K562 (cell line): ENCODE measurements at regions not wholly inside any gene's neighbourhood (a gene's known extent, or its start where the extent isn't known, plus 50 kb on each side); places are given as distances from the start of the nearest gene placed in this dataset.

Experiments
- ATAC-seq: fragments of 200-7000 bp; cut with Tn5 transposase; 3 replicates; pipeline ENCODE4 v1.9.1; 2020; ENCODE audit warnings: moderate library complexity
- BruUV-seq: library from RNA; stranded (reverse); fragments of 400-500 nt; replicated peaks from 2 replicates; lab custom pipeline; 2021; lab: Mats Ljungman, UMichigan
- CTCF ChIA-PET: fragments of 300-600 bp; formaldehyde crosslinking; extraction: SDS; loops from one replicate; lab custom pipeline; 2021; ENCODE audit warnings: low intra/inter-chr PET ratio; lab: Yijun Ruan, JAX
- POLR2A ChIA-PET: fragments of 300-600, 350-650 bp; sonication (Branson Sonifier 250); formaldehyde crosslinking; extraction: SDS; loops from one replicate; lab custom pipeline; 2021; ENCODE audit warnings: antibody characterized with exemption, inconsistent platforms; lab: Yijun Ruan, JAX
- DNase-seq, 4 experiments: peaks; one replicate each; pipeline versions ENCODE4 v3.0.0 to v3.0.0-alpha.2; 2011 to 2018; ENCODE audit warnings: low spot score in 3 of 4, mixed read lengths in 3 of 4; ENCODE audit errors: extremely low read depth in 1 of 4
- FAIRE-seq: peaks from 2 replicates; lab custom pipeline; 2011; peaks lifted over from hg19 to GRCh38; lab: Jason Lieb, UNC
- H2AFZ ChIP-seq: 2 replicates; pipeline ENCODE4 v1.6.0; 2011; ENCODE audit warnings: low read depth, low read length, control low read depth, inconsistent platforms
- H3K27ac ChIP-seq: fragments of 200-600 bp; 3 replicates; pipeline ENCODE4 v1.8.0; 2011; ENCODE audit warnings: low read depth, mild to moderate bottlenecking, control low read depth, inconsistent platforms, low read length, moderate library complexity, mixed read lengths; ENCODE audit errors: extremely low read depth
- H3K27me3 ChIP-seq, 2 experiments: fragments of 300-600 bp in 1 of 2; 2 replicates in 1 of 2; 3 replicates in 1 of 2; pipeline versions ENCODE4 v1.6.0 to v1.8.0; 2011; ENCODE audit warnings: inconsistent platforms in 2 of 2, low read length in 2 of 2, mild to moderate bottlenecking in 1 of 2, mixed read lengths in 1 of 2, moderate library complexity in 1 of 2; ENCODE audit not compliant: control insufficient read depth in 2 of 2, insufficient read depth in 2 of 2
- H3K36me3 ChIP-seq: fragments of 300-600 bp; 3 replicates; pipeline ENCODE4 v1.8.0; 2011; ENCODE audit warnings: mild to moderate bottlenecking, low read length, inconsistent platforms; ENCODE audit not compliant: control insufficient read depth, insufficient read depth
- H3K4me1 ChIP-seq, 2 experiments: fragments of 200-600 bp in 1 of 2; replicated peaks in 1 of 2; 2 replicates in 1 of 2; 3 replicates in 1 of 2; pipeline versions ENCODE4 v1.5.1 to v1.8.0; 2011; ENCODE audit warnings: inconsistent platforms in 2 of 2, low read length in 2 of 2, mild to moderate bottlenecking in 1 of 2, mixed read lengths in 1 of 2, moderate library complexity in 1 of 2; ENCODE audit not compliant: control insufficient read depth in 2 of 2, insufficient read depth in 2 of 2
- H3K4me2 ChIP-seq: 2 replicates; pipeline ENCODE4 v1.6.1; 2011; ENCODE audit warnings: low read length, control low read depth, inconsistent platforms, mixed read lengths; ENCODE audit not compliant: insufficient read depth
- H3K4me3 ChIP-seq: fragments of 200-600 bp; sonication (generic), shearing (Covaris generic); 2 replicates; pipeline ENCODE4 v1.5.1; 2016; ENCODE audit warnings: control low read depth, inconsistent platforms
- H3K79me2 ChIP-seq: fragments of 200-600 bp; 3 replicates; pipeline ENCODE4 v1.8.0; 2011; ENCODE audit warnings: low read length, inconsistent platforms; ENCODE audit not compliant: control insufficient read depth, insufficient read depth
- H3K9ac ChIP-seq, 2 experiments: 2 replicates each; pipeline versions ENCODE4 v1.6.0 to v1.6.1; 2011; ENCODE audit warnings: low read depth in 2 of 2, low read length in 2 of 2, control low read depth in 1 of 2, inconsistent platforms in 1 of 2, mild to moderate bottlenecking in 1 of 2, mixed read lengths in 1 of 2; ENCODE audit not compliant: insufficient read depth in 1 of 2
- H3K9me1 ChIP-seq: one replicate; pipeline ENCODE4 v1.6.0; 2011; ENCODE audit warnings: inconsistent platforms, mild to moderate bottlenecking, low read length, moderate library complexity; ENCODE audit not compliant: control insufficient read depth, insufficient read depth
- H3K9me3 ChIP-seq: replicated peaks from 2 replicates; pipeline ENCODE4 v1.5.1; 2011; ENCODE audit warnings: low read depth, low read length, inconsistent platforms; ENCODE audit not compliant: control insufficient read depth, insufficient read depth
- H4K20me1 ChIP-seq: replicated peaks from 2 replicates; pipeline ENCODE4 v1.6.1; 2011; ENCODE audit warnings: low read length, inconsistent platforms, mixed read lengths; ENCODE audit not compliant: control insufficient read depth, insufficient read depth
- MEF2D ChIP-seq: conservative IDR thresholded peaks from 2 replicates; pipeline ENCODE4 v1.6.1; 2016; ENCODE audit warnings: low read depth, missing genetic modification characterization, missing compliant biosample characterization
- RB1 ChIP-seq: fragments of 450-650 bp; IDR thresholded peaks from 2 replicates; pipeline ENCODE4 v1.6.1; 2017; ENCODE audit warnings: low read depth, mild to moderate bottlenecking
- RBFOX2 ChIP-seq: fragments of 200-400 bp; formaldehyde crosslinking; IDR thresholded peaks from 2 replicates; pipeline ENCODE4 v1.6.1; 2017; ENCODE audit warnings: low read depth, mild to moderate bottlenecking, low read length, moderate library complexity
- RBM25 ChIP-seq: fragments of 200-400 bp; formaldehyde crosslinking; IDR thresholded peaks from 2 replicates; pipeline ENCODE4 v1.6.1; 2018; ENCODE audit warnings: low read length, low read depth, moderate library complexity; ENCODE audit not compliant: severe bottlenecking
- SMAD4 ChIP-seq: fragments of 250-450 bp; sonication (Bioruptor Pico); conservative IDR thresholded peaks from 2 replicates; pipeline ENCODE4 v1.8.0; 2021; ENCODE audit warnings: inconsistent platforms, mild to moderate bottlenecking, moderate library complexity
- TAF7 ChIP-seq: fragments of 450-650 bp; IDR thresholded peaks from 2 replicates; pipeline ENCODE4 v1.6.1; 2016; ENCODE audit warnings: missing genetic modification characterization, missing compliant biosample characterization
- TRIM25 ChIP-seq: fragments of 450-650 bp; IDR thresholded peaks from 2 replicates; pipeline ENCODE4 v1.7.0; 2016; ENCODE audit warnings: borderline replicate concordance
- ZNF57 ChIP-seq: fragments of 450-650 bp; formaldehyde crosslinking; IDR thresholded peaks from 2 replicates; pipeline ENCODE4 v1.4.0; 2020; ENCODE audit warnings: mild to moderate bottlenecking, moderate library complexity
- ZNF609 ChIP-seq: sonication (generic); formaldehyde crosslinking; IDR thresholded peaks from 2 replicates; pipeline ENCODE4 v1.8.1; 2023; ENCODE audit warnings: missing genetic modification reagents, mild to moderate bottlenecking, borderline replicate concordance
- WGBS: fragments of 100-300 bp; shearing (Covaris generic); methylation state at CpG from one replicate; pipeline ENCODE4 v1.1.6; 2016; ENCODE audit warnings: low coverage, mixed read lengths; ENCODE audit not compliant: insufficient coverage; ENCODE audit errors: missing lambda C conversion rate; 5-methylcytosine and 5-hydroxymethylcytosine counted together
- in situ Hi-C: fragments of 300-500 bp; cut with MboI; formaldehyde crosslinking; loops from 4 replicates; pipeline ENCODE4 v1.15.0; 2018; ENCODE audit warnings: inconsistent platforms, mixed read lengths
- intact Hi-C: fragments of 100-400 bp; cut with micrococcal nuclease; formaldehyde crosslinking; loops from 2 replicates; pipeline ENCODE4 v1.14.2; 2022

GRCh38 chr12:126883697-126884096 lies 1383.3 kb upstream of the TMEM132C start:
- Histone ChIP-seq H3K9me1 (no peaks in the 10 kb centered on the region), H2AFZ (peak overlapping the region; percentile 58; the same call in 1 of the 2 replicates), H4K20me1 (no peaks in the 10 kb centered on the region), H3K9ac (peak overlapping the region in 1 of 2 experiments; percentile 77; a peak in 1 of 4 replicates), H3K9me3 (no peaks in the 10 kb centered on the region), H3K36me3 (no peaks in the 10 kb centered on the region)
- POLR2A ChIA-PET: interaction anchor here (1.1 kb wide), 1 partner anchor 14 kb away, joined by 3 read pairs; no protein-coding TSS in a partner anchor
- 7% methylated on average over 4 of the region's 4 CpGs for WGBS
- FAIRE-seq (no peak), ATAC-seq (peak; percentile 37)
- intact Hi-C loops: no loop called here
- in situ Hi-C loops: no loop called here
- CTCF ChIA-PET: no interaction called here
- TF ChIP-seq RBM25: no peak
- no peak for TF ChIP-seq ZNF57 (CRISPR knock-in tag)
- TF ChIP-seq, all 486 proteins: peak for 0
- H3K4me1 ChIP-seq: peaks cover 4 to 7% of the 10 kb centered on the region in 2 experiments; a peak in 3 of 5 replicates
- H3K79me2 ChIP-seq: no peaks in the 10 kb centered on the region
- DNase-seq: no peak
- peak overlapping the region; percentile 32; the same call in 1 of the 2 replicates for H3K4me2 ChIP-seq
- no TSS peak for BruUV-seq
- H3K27ac ChIP-seq: no peak overlapping the region
- no peaks in the 10 kb centered on the region for H3K27me3 ChIP-seq
- no peak overlapping the region for H3K4me3 ChIP-seq

- Histone ChIP-seq H3K4me3 (no peak overlapping the region), H3K27ac (no peak overlapping the region), H3K4me2 (no peak overlapping the region), H3K27me3 (no peaks in the 10 kb centered on the region), H2AFZ (no peak overlapping the region), H3K9ac (no peak overlapping the region), H3K36me3 (no peaks in the 10 kb centered on the region), H3K79me2 (no peaks in the 10 kb centered on the region), H3K4me1 (no peaks in the 10 kb centered on the region), H4K20me1 (no peaks in the 10 kb centered on the region), H3K9me3 (peaks cover 2% of the 10 kb centered on the region; the same call in 1 of the 2 replicates), H3K9me1 (no peaks in the 10 kb centered on the region)
- FAIRE-seq: no peak
- ChIA-PET CTCF (no interaction called here), POLR2A (no interaction called here)
- DNase-seq: no peak
- in situ Hi-C loops: no loop called here
- BruUV-seq: no TSS peak
- ATAC-seq: no peak
- intact Hi-C loops: loop anchor here (5.0 kb wide), 1 partner anchor 88 kb away; no protein-coding TSS in a partner anchor
- 13% methylated on average over 4 of the region's 4 CpGs for WGBS
- TF ChIP-seq TRIM25 (no peak), SMAD4 (CRISPR knock-in tag) (no peak), RB1 (no peak), TAF7 (no peak), MEF2D (no peak), RBFOX2 (no peak), ZNF609 (CRISPR knock-in tag) (no peak)
Measured at GRCh38 chr12:126889501-126889900, 1377.5 kb upstream of the TMEM132C start.
